Ureter (tissue), 1 donor: ENCODE measurements at regions not wholly inside any gene's neighbourhood (a gene's known extent, or its start where the extent isn't known, plus 50 kb on each side); places are given as distances from the start of the nearest gene placed in this dataset.

Experiments
- DNase-seq: peaks from one replicate; pipeline ENCODE4 v3.0.0-alpha.2; 2020; ENCODE audit warnings: low spot score
- donor health status: DM: yes; HTN: yes; CAD: no.

- DNase-seq, result peak; percentile 22
Observed at GRCh38 chr1:29517251-29518086, 281.1 kb downstream of the PTPRU start.

DNA sequence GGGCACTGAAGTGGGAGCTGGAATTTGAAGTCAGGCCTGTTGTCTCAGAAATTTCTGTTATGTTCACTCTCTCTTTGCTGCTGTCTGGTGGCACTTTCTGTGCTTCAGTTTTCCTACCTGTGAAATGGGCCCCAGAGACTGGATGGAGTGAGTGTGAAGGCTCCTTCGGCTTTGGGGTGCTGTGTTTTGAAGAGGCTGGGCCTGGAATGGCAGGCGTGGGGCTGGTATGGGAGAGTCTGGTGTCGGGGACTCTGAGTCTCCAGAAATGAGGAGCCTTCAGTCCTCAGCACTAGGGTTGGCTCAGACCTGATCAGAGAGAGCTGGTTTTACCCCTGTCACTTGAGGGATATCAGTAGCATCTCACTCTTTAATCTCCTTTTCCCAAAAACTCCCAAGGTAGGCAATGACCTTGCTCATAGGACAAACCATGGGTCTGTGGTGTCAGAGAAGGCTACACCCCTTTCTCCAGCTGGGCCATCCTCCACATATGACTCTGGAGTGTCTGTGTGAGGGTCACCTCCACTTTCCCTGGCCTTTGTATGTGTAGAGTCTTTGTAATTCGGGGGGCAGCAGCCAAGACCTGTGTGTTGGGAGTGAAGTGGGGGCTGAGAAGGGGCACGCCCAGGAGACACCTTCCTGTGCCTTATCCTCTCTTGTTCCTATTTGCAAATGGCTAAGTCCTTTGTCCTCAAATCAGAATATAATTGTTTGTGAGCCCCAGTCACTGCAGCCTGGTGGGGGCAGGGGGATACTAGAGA is 279.9 kb downstream of the PTPRU start:
- DNase-seq, result no peak

GRCh38 chr1:29515170-29515955 is 279.0 kb downstream of the PTPRU start:
- no peak for DNase-seq

DNA sequence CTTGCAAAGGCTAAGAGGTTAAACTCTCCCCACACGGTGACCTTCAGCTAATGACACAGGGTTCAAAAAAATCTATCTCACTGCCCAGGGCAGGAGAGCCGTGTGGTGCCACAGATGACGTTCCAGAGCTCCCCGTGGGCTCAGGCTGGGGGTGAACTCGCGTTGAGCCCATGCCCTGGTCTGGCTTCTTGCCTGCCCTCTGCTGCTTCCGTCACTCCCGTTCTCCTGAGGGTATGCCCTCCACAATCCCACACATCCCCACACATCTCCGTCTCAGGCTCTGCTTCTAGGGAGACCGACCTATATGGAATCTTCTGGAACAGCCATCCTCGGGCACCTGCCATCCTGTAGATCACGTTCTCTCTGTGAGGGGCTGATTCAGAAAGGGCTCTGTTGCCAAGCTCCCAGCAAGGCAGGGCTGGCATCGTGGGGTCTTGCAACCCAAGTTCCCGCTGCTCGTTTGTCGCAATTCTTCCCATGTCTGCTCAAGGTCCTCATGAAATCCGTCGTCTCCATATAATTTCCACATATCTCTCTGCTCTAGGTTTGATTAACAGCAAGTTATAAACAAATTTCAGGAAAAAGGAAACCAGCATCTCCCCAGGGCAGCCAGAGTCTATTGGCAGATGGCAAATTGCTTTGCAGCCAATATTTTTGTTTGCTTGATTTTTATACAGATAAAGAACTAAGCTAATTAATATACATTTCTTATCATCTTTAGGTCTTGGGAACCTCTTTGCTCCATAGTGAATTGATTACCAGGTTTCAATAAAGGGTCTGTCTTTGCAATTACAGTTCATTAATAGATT is 278.2 kb downstream of the PTPRU start:
- DNase-seq, result no peak

- no peak for DNase-seq
Observed at GRCh38 chr1:29513357-29513756, 277.0 kb downstream of the PTPRU start.

GRCh38 chr1:29511436-29511835 is 275.1 kb downstream of the PTPRU start:
- DNase-seq, result no peak

- DNase-seq, result no peak
Observed at GRCh38 chr1:29508458-29509107, 272.3 kb downstream of the PTPRU start.

- DNase-seq, result no peak
Observed at GRCh38 chr1:29506678-29507225, 270.4 kb downstream of the PTPRU start.

- no peak for DNase-seq
Observed at GRCh38 chr1:29505532-29506220, 269.4 kb downstream of the PTPRU start.

DNA sequence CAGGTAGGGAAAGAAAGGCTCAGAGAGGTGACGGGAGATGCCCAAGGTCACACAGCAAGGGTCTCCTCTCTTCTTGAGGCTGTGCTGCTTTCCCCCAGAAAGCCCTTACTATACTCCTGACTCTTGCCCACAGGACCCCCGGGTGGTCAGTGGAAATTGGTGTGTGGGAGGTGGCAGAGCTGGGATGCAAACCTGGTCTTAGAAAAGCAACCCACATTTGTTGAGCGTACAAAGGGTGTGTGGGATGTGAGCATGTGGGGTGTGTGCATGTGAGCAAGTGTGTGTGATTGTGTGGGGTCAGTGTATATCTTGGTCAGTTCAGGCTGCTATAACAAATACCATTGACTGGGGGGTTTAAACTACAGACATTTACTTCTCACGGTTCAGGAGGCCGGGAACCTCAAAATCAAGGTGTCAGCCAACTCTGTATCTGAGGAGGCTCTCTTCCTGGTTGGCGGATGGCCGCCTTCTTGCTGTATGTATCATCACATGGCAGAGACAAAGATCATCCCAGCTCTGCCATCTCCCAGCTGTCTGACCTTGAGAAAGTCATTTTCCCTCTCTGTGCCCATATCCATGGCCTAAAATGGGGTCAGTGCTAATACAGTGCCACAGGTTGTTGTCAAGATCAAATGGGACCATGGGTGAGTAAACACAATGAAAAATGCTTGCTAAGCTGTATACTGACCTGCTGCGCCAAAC is 268.5 kb downstream of the PTPRU start:
- no peak for DNase-seq

DNA sequence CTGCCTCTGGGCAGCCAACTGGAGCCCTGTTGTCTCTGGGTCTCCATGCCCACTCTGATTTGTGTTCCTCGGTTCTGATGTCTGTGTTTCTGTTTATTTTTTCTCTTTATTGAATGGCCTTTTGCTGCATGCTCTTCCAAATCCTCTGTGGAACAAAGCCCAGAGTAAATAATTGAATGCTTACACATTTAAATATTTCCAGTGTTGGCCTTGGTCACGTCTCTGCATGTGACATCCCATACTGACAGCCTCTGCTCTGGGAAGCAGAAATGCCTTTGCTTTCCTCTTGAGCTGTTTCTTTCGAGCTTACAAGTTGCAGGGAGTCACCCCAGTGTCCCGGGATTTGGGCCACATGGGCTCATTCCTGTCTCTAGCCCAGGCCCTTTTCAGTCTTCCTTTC is 267.9 kb downstream of the PTPRU start:
- no peak for DNase-seq

DNA sequence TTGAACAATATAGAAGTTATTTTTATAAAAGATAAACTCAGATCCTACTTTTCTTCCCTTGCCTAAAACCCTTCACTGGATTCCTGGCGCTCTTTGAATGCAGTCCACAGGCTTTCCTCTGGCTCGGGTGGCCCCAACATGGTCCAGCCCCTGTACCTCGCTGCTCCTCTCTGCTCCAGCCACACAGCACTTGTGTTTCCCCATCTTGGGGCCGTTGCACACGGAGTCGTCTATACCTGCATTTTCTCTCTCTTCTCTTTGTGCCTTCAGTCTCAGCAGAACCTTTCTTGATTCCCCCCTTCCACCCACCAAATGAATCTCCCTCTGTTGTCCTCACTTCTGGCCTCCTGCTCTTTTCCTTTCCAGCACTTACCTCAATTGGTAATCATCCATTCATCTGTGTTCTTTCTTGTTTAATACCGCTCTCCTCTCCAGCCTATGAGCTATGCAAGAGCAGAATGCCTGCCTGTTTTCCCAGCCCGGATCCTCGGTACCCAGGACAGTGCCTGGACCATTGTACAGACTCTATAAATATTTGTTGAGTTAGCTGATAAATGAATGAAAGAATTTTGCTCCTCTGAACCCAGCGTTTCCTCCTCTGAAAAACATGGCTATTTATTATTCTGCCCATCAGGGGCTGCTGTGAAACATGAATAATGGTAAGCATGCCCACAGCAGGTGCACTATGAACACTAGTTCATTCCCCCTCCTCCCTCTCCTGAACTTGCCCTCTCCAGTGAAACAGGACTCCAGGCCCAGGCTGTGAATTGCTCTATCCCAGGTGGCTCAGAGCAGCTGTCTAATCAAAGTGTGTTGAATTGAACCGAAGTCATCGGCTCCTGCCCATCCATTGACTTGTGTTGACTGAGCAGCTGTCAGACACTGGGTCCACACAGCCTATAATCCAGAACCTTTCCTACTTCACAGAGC is 266.9 kb downstream of the PTPRU start:
- no peak for DNase-seq

DNA sequence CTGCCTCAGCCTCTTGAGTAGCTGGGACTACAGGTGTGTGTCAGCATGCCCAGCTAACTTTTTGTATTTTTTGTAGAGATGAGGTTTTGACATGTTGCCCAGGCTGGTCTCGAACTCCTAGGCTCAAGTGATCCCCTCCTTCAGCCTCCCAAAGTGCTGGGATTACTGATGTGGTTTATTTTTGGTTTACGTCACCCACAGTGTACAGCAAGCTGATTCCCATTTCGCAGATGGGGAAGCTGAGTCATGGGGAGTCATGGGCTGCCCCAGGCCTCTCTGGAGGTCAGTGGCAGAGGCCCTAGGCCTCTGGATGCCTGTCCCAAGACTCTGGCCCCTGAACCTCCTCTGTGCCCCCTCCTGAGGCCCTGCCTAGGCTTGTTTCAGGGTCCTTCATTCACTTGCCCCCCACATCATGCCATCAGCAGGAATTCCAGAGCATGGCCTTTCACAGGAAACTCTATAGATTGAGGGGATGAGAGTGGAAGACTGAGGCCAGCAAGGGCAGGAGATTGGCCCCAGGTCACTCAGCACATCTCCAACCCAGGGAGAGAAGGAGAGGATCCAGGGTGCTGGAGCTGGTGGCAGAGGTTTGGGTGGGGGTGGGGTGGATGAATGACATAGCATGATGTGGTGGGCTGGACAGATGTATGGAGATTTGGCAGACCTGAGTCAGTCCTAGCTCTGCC is 266.0 kb downstream of the PTPRU start:
- DNase-seq, result no peak

GRCh38 chr1:29501227-29501976 is 265.1 kb downstream of the PTPRU start:
- no peak for DNase-seq

GRCh38 chr1:29500651-29501050 is 264.3 kb downstream of the PTPRU start:
- no peak for DNase-seq

DNA sequence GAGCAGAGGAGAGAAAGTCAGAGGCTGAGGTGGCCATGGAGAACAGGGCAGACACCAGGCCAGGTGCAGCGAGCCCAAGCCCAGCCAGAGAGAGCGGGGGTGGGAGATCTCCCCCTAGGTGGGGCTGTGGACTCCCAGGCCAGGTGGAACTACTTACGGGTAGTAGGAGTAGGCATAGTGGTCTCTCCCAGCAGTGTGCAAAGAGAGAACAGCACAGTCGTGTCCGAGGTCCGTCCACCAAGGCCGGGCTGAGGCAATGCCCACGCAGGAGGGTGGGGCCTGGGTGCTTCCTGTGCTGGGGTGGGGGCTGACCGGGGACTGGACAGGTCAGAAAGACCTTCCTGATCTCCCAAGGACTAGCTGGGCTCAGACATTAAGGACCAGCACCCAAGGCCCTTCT is 263.7 kb downstream of the PTPRU start:
- peak; percentile 34 for DNase-seq

DNA sequence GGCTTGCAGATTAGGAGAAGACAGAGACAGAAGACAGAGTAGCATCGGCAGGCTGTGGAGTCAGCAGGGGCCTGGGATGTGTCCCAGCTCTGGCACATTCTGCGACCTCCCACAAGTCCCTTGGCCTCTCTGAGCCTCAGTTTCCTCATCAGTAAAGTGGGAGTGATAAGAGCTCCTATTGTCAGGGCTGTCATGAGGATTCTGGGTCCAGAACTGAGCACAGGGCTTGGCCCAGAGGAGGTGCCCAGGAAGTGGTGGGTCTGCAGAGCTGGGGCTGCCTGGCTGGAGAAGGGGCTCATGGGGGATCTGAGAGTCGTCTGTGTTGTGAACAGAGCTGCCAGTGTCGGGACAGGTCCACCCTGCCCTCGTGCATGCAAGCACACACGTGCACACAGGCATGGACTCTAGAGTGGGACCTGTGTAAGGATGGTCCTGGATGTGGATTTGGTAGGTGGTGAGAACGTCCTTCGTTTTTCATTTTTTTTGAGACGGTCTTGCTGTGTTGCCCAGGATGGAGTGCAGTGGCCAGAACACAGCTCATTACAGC is 262.9 kb downstream of the PTPRU start:
- DNase-seq, result no peak
